Putamen (tissue), 1 donor: ENCODE measurements at regions not wholly inside any gene's neighbourhood (a gene's known extent, or its start where the extent isn't known, plus 50 kb on each side); places are given as distances from the start of the nearest gene placed in this dataset.

Source experiments
- DNase-seq: peaks from one replicate; pipeline ENCODE4 v3.0.0-alpha.2; 2016; ENCODE audit warnings: low spot score

- DNase-seq, result no peak
Measured at GRCh38 chr3:162302983-162303624, 806.5 kb downstream of the OTOL1 start.

GRCh38 chr3:162317046-162317445, 820.4 kb downstream of the OTOL1 start:
- peak; percentile 35 for DNase-seq

GRCh38 chr3:162328649-162329048, 832.0 kb downstream of the OTOL1 start:
- DNase-seq, result no peak

GRCh38 chr3:162329514-162329913, 832.9 kb downstream of the OTOL1 start:
- DNase-seq, result no peak

GRCh38 chr3:162332344-162332743, 835.7 kb downstream of the OTOL1 start:
- DNase-seq, result no peak

- no peak for DNase-seq
Measured at GRCh38 chr3:162334537-162334936, 837.9 kb downstream of the OTOL1 start.

- DNase-seq, result no peak
Measured at GRCh38 chr3:162337630-162338029, 841.0 kb downstream of the OTOL1 start.

- DNase-seq, result no peak
Measured at GRCh38 chr3:162338514-162338913, 841.9 kb downstream of the OTOL1 start.

GRCh38 chr3:162348912-162349311, 852.3 kb downstream of the OTOL1 start:
- DNase-seq, result no peak

- DNase-seq, result no peak
Measured at GRCh38 chr3:162353414-162353813, 856.8 kb downstream of the OTOL1 start.

GRCh38 chr3:162354356-162354755, 857.7 kb downstream of the OTOL1 start:
- DNase-seq, result no peak

GRCh38 chr3:162365066-162365719, 868.6 kb downstream of the OTOL1 start:
- no peak for DNase-seq

- DNase-seq, result no peak
Measured at GRCh38 chr3:162366166-162366766, 869.7 kb downstream of the OTOL1 start.

GRCh38 chr3:162367429-162368260, 871.0 kb downstream of the OTOL1 start:
- no peak for DNase-seq

- no peak for DNase-seq
Measured at GRCh38 chr3:162368417-162368816, 871.8 kb downstream of the OTOL1 start.

GRCh38 chr3:162369306-162369705, 872.7 kb downstream of the OTOL1 start:
- no peak for DNase-seq

GRCh38 chr3:162370141-162370540, 873.5 kb downstream of the OTOL1 start:
- DNase-seq, result no peak

- no peak for DNase-seq
Measured at GRCh38 chr3:162376761-162377160, 880.2 kb downstream of the OTOL1 start.

- DNase-seq, result no peak
Measured at GRCh38 chr3:162377608-162378007, 881.0 kb downstream of the OTOL1 start.

GRCh38 chr3:162385387-162385786, 888.8 kb downstream of the OTOL1 start:
- no peak for DNase-seq

- DNase-seq, result no peak
Measured at GRCh38 chr3:162390891-162391290, 894.3 kb downstream of the OTOL1 start.

GRCh38 chr3:162391301-162391700, 894.7 kb downstream of the OTOL1 start:
- DNase-seq, result no peak

- no peak for DNase-seq
Measured at GRCh38 chr3:162395496-162395895, 898.9 kb downstream of the OTOL1 start.
